SK-N-DZ (cell line): ENCODE measurements at regions not wholly inside any gene's neighbourhood (a gene's known extent, or its start where the extent isn't known, plus 50 kb on each side); places are given as distances from the start of the nearest gene placed in this dataset.

Experiments used
- DNase-seq: peaks from one replicate; pipeline ENCODE4 v3.0.0-alpha.2; 2015; ENCODE audit warnings: low spot score

- no peak for DNase-seq
These were observed 95.4 kb upstream of the ADRA2C start for GRCh38 chr4:3670521-3671519.

DNA sequence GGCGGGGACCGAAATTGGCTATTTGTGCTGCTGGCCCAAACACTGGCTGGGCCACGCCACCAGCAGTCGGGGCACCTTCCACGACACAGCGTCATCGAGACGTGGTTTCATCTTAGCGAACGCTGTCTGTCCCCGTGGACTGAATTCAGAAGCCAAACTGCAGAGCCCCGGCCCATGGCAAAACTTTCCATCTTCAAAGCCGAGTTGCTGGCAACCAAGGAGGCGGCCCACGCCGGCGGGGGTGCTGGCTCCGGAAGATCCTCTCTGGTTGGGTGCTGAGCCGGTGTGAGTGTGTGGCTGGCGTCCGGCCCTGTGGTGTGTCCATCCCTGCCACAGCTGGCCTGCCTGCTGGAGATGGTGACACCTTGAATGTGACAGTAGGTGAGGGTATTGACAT is 96.6 kb upstream of the ADRA2C start:
- DNase-seq, result no peak

GRCh38 chr4:3668825-3669552 is 97.2 kb upstream of the ADRA2C start:
- DNase-seq, result no peak

DNA sequence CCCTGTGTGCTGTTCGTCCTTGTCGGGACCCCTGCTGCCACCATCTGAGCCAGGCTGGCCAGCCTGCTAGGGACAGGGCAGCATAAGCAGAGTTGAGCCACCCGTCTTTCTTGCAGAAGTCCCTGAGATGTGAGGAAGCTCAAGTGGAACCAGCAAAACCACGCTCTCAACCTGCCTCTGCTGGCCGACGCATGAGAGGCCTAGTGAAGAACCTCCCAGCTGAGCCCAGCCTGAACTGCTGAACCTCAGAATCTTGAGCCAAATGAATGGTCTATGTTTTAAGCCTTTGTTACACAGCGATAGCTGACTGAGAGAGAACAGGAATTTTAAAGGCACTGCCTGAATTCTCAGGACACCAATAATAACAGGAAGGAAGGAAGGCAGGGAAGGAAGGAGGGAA is 98.9 kb upstream of the ADRA2C start:
- no peak for DNase-seq

GRCh38 chr4:3666263-3666662 is 99.9 kb upstream of the ADRA2C start:
- no peak for DNase-seq

DNA sequence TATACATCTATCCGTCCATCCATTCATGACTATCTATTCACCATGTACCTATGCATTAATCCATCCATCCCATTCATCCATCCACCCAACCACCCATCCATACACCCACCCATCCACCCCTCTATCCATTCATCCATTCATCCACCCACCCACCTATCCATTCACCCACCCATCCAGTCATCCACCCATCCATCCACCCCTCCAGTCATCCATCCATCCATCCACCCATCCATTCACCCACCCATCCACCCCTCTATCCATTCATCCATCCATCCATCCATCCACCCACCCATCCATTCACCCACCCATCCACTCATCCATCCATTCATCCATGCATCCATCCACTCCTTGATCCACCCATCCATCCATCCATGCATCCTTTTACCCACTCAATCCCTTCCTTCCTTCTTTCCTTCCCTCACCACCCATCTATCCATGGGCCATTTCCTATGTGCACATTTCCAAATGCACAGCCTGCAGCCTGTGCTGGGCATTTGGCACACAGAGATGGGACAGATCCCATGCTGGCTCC is 100.8 kb upstream of the ADRA2C start:
- no peak for DNase-seq

- no peak for DNase-seq
These were observed 102.4 kb upstream of the ADRA2C start for GRCh38 chr4:3663791-3664190.

DNA sequence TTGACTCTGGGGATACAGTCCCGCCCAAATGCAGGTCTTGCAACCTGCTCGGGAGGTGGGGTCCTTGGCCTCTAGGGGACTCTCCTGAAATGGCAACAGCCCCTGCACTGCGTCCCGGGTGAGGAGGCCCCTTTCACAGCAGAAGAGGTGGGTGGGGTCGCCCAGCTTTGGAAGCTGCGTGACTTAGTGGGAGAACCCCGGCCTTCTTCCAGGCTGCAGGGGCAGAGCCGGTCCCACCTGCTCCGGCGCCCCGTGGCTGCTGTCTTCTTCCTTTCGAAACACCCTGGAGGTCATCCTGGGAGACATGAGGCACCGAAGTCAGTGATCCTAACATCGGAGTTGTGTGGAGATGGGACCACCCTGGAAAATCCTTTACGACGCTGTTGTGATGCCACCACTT is 103.7 kb upstream of the ADRA2C start:
- no peak for DNase-seq

- no peak for DNase-seq
These were observed 104.2 kb upstream of the ADRA2C start for GRCh38 chr4:3661989-3662388.

DNA sequence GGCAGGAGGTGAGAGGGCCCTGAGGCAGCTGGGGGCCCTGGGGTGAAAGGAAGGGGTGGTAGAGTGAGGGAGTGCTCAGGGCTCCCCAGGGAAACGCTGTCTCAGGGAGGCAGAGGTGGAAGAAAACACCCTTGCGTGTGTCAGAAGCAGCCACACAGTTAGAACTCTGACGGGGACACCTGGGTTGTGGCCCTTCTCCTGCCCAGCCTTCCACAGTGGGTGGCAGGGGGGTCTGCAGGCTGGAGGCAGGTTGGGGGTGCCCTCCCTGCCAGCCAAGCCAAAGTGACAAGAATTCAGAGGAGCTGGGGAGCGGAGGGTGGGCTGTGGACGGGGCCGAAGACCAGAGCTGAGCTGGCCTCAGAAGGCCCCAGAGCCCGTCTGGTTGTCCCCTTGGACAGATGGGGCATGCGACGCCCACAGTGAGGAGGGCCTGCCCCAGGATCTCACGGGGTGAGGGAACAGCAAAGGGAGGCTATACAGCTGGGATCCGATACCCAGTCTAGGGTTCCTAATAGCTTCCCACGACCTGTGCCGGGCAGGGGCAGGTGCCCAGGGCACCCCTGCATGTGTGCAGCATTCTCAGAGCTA is 105.2 kb upstream of the ADRA2C start:
- no peak for DNase-seq

DNA sequence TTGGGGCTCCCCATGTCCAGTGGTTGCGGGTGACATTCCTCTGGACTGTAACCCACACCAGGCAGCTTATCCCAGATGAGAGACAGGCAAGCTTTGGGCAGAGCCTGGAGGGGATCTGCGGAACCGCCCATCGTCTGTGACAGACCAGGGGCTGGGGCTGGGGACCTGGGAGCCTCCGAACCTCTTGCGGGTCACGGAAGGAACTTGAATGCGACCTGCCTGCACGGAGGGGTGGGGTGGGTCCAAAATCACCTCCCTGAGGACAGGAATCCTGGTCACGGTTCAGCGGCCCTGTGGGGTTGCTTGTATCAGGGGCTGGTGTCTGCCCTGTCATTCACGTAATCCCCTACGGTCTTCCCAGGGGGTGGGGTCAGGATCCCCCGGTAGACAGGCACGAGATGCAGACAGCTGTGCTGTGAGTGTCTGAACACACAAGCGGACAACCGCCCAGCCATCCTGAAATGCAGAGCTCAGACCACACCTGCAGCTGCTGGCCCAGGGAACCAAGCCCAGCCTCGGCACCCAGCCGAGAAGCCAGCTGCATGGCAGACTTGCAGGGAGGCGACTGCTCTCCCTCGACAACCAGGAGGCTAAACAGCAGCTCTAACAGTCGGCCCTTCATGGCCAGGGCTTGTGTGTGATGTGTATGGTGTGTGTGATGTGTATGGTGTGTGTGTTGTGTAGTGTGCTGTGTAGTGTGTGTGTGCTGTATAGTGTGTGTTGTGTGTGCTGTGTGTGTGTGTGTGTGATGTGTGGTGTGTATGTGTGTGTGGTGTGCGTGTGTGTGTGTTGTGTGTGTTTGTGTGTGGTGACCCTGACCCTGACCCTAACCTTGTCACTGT is 105.9 kb upstream of the ADRA2C start:
- no peak for DNase-seq

DNA sequence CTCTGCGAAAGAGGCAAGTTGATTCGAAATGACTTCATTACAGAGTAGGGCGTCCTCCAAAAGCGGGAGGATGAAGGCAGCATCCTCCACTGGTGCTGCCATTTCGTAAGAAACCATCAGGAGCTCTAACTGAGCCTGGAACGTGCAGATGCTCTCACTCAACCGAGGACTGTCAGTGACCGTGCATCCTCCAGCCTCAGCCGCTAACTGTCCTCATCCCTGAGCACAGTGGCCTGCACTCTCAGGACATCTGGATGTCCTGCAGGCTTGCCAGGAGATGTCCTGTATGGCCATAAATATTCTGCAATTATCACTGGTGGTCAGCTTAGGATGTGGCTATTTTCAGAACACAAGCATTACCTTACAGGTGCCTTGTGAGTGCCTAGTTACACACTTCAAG is 107.1 kb upstream of the ADRA2C start:
- no peak for DNase-seq

- DNase-seq, result no peak
These were observed 107.7 kb upstream of the ADRA2C start for GRCh38 chr4:3658530-3658913.

DNA sequence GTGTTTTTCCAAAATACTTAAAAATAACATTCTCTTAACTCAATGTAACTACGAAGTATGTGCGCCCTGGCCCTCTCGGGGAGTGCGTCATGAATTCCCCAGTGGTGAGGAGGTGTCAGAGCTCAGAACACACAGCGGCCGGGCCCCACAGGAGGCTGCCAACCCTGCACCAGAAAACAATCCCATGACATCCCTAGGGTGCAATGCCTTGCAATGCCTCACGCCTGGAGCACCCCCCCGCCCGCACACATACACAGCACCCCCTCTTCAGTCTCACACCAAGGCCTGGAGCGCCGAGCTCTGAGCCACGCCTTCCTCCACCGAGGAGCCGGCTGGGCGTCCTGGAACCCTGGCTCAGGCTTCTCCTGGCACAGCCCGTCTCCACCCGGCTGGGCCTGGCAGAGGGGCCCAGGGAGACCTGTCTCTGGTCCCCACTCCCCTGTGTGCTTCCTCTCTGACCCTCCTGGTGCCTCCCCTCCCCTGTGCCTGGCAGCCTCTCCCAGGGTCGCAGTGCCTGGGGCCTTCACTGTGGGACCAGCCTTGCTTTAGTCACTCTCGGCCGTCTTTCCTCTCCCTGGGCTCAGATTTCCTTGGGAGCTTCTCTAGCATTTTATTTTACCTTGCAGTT is 108.2 kb upstream of the ADRA2C start:
- DNase-seq, result no peak

DNA sequence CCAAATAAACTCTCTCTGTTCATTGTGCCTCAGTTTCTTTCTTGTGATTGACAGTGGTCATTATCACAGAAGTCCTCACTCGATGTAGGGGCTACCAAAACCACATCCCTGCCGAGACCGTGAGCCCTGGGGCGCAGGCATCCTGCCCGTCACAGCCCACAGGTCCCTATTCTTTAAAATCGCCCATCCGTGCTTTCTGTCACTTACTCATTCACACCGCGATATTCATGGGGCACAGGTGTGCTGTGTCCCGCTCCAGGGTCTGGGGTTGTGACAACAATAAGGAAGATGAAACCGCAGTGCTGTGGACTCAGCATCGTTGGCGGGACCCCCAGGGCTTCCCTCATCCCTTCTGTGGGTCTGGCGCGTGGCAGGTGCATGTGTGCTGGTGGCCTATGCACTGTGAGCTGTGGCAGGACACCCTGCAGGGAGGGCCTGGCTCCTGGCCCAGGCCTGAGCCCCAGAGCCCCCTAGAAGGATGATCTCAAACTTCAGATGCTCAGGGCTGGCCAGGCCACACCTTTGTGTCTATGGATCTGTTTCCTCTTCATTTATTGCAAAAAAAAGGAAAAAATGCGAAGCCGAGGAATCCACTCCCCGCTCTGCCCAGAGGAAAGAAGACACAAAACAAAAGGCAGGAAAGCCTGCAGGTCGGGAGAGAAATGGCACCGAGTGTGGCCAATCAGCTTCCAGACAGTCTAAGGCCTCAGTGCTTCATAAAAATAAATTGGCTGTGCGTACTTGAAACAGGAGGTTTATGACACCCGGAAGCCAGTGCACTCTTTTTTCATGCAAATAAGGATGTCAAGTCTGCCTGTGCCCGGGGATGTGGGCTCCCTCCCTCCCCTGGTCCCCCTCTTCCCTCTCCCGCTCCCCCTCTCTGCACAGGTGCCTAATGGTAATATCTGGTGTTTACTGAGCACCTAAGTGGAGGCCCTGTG is 109.5 kb upstream of the ADRA2C start:
- no peak for DNase-seq

DNA sequence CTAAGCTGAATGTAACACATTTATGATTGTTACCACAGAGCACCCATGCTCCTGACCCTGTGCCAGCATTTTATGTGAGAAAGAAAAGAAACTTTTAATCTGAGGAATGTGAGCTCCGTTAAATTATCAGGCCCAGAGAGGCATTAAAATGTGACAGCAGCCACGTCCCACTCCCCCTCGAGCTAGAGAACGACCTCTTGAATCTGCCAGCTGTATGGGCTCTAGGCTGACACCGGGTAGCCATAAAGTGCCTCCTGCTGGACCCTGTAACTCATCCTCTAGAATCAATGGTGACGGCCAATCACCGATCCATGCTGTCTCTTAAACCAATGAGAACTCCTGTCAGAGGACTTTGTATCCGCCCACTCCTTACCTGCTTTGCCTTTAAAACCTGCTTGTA is 110.2 kb upstream of the ADRA2C start:
- DNase-seq, result no peak

- no peak for DNase-seq
These were observed 110.7 kb upstream of the ADRA2C start for GRCh38 chr4:3655485-3655884.

GRCh38 chr4:3654036-3654807 is 112.0 kb upstream of the ADRA2C start:
- no peak for DNase-seq

DNA sequence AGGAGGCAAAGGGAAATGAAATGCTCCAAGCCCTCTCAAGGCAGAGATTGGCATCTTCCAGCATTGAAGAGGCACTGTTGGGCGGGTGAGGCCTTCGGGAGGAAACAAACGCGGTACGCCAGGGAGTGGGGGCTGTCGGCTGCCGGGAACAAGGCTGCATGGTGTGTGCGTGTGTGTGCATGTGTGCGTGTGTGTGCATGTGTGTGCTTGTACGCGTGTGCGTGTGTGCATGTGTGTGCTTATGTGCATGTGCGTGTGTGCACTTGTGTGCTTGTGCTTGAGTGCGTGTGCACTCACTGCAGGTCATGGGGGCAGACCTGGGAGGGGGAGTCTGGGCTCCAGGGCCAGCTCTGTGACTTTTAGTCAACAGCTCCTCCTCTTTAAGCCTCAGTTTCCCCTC is 113.6 kb upstream of the ADRA2C start:
- DNase-seq, result no peak
